ENCODE measurements at regions not wholly inside any gene's neighbourhood (a gene's known extent, or its start where the extent isn't known, plus 50 kb on each side); places are given as distances from the start of the nearest gene placed in this dataset.

DNA sequence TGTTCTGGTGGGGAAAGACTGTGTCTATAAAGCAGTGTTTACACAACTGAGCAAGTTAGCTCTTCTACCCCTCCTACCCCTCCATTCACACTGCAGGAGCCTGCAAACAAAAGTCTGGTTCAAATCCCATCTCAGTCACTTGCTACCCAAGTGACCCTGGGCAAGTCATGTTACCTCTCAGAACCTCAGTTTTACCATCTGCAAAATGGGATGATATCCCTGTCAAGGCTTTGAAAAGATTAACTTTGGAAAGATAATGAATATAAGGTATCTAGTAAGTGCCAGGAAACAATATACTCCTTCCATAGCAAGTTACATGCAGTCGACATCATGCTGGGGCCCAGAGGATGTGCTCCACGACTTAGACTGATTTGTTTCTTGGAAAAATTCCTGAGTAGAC lies 161.5 kb downstream of the SEC61B start (continued):
- TF ChIP-seq ZNF532 (CRISPR knock-in tag; IDR thresholded peaks at IDR 0.05; ENCODE audit: borderline replicate concordance) = no peak

DNA sequence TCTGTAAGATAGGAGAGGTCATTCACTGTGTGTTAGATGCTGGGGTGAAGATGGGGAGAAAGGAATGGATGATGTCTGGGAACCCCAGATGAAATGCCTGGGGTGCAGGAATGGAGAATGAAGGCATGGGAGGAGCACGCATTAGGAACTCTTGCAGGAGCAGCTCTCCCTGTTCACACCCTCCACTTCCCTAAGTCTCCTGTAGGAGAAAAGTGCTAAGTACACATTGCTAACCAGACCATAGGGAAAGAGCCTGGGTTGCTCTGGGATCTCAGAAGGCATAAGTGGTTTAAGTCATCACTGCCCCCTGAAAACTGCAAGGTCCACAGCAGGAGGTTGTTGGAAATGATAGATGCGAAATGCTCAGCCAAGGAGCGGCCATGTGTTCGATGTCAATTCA lies 163.1 kb downstream of the SEC61B start:
- peak; percentile 65 for ATAC-seq
- H3K36me3 Mint-ChIP-seq = no peaks in the 10 kb centered on the region
- no peaks in the 10 kb centered on the region for H3K9me3 Mint-ChIP-seq
- POLR2A ChIA-PET = no interaction called here
- H3K27me3 Mint-ChIP-seq (ENCODE audit: low read depth) = no peaks in the 10 kb centered on the region
- no peak for DNase-seq (ENCODE audit: low spot score)
- no peaks in the 10 kb centered on the region for H3K4me1 Mint-ChIP-seq
- TF ChIP-seq ZNF396 (CRISPR knock-in tag; IDR thresholded peaks at IDR 0.05; ENCODE audit: borderline replicate concordance) = no peak
- TF ChIP-seq, protein P1, sequence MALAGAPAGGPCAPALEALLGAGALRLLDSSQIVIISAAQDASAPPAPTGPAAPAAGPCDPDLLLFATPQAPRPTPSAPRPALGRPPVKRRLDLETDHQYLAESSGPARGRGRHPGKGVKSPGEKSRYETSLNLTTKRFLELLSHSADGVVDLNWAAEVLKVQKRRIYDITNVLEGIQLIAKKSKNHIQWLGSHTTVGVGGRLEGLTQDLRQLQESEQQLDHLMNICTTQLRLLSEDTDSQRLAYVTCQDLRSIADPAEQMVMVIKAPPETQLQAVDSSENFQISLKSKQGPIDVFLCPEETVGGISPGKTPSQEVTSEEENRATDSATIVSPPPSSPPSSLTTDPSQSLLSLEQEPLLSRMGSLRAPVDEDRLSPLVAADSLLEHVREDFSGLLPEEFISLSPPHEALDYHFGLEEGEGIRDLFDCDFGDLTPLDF (CRISPR knock-in tag; IDR thresholded peaks at IDR 0.05) = no peak
- TF ChIP-seq, protein P2, sequence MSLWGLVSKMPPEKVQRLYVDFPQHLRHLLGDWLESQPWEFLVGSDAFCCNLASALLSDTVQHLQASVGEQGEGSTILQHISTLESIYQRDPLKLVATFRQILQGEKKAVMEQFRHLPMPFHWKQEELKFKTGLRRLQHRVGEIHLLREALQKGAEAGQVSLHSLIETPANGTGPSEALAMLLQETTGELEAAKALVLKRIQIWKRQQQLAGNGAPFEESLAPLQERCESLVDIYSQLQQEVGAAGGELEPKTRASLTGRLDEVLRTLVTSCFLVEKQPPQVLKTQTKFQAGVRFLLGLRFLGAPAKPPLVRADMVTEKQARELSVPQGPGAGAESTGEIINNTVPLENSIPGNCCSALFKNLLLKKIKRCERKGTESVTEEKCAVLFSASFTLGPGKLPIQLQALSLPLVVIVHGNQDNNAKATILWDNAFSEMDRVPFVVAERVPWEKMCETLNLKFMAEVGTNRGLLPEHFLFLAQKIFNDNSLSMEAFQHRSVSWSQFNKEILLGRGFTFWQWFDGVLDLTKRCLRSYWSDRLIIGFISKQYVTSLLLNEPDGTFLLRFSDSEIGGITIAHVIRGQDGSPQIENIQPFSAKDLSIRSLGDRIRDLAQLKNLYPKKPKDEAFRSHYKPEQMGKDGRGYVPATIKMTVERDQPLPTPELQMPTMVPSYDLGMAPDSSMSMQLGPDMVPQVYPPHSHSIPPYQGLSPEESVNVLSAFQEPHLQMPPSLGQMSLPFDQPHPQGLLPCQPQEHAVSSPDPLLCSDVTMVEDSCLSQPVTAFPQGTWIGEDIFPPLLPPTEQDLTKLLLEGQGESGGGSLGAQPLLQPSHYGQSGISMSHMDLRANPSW (CRISPR knock-in tag; conservative IDR thresholded peaks at IDR 0.05; ENCODE audit: low read depth) = no peak
- TF ChIP-seq ZNF416 (CRISPR knock-in tag; IDR thresholded peaks at IDR 0.05) = no peak
- TF ChIP-seq NR1H2 (CRISPR knock-in tag; IDR thresholded peaks at IDR 0.05) = no peak
- TF ChIP-seq OVOL2 (CRISPR knock-in tag; IDR thresholded peaks at IDR 0.05; ENCODE audit: borderline replicate concordance) = no peak
- TF ChIP-seq, protein P3, sequence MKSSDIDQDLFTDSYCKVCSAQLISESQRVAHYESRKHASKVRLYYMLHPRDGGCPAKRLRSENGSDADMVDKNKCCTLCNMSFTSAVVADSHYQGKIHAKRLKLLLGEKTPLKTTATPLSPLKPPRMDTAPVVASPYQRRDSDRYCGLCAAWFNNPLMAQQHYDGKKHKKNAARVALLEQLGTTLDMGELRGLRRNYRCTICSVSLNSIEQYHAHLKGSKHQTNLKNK (CRISPR knock-in tag; IDR thresholded peaks at IDR 0.05) = no peak
- no peak for TF ChIP-seq PRDM15 (CRISPR knock-in tag; IDR thresholded peaks at IDR 0.05)
- no peak for TF ChIP-seq ATF1 (CRISPR knock-in tag; IDR thresholded peaks at IDR 0.05)
- TF ChIP-seq, protein P4, sequence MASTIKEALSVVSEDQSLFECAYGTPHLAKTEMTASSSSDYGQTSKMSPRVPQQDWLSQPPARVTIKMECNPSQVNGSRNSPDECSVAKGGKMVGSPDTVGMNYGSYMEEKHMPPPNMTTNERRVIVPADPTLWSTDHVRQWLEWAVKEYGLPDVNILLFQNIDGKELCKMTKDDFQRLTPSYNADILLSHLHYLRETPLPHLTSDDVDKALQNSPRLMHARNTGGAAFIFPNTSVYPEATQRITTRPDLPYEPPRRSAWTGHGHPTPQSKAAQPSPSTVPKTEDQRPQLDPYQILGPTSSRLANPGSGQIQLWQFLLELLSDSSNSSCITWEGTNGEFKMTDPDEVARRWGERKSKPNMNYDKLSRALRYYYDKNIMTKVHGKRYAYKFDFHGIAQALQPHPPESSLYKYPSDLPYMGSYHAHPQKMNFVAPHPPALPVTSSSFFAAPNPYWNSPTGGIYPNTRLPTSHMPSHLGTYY (CRISPR knock-in tag; IDR thresholded peaks at IDR 0.05) = no peak
- no peak overlapping the region for H3K27ac Mint-ChIP-seq
- no peak overlapping the region for H3K4me3 Mint-ChIP-seq
- CTCF ChIA-PET = no interaction called here

Data from WTC11 (cell line).